SK-N-SH (cell line): ENCODE measurements at regions not wholly inside any gene's neighbourhood (a gene's known extent, or its start where the extent isn't known, plus 50 kb on each side); places are given as distances from the start of the nearest gene placed in this dataset.

ENCODE experiments used
- CTCF ChIA-PET: fragments of 300-600, 350-600 bp; formaldehyde crosslinking; extraction: SDS; loops from one replicate; lab custom pipeline; 2021; lab: Yijun Ruan, JAX
- POLR2A ChIA-PET: fragments of 350-600 bp; sonication (Branson Sonifier 250); formaldehyde crosslinking; extraction: SDS; loops from one replicate; lab custom pipeline; 2020; ENCODE audit warnings: antibody characterized with exemption, inconsistent platforms; lab: Yijun Ruan, JAX
- DNase-seq: peaks from one replicate; pipeline ENCODE4 v3.0.0; 2012
- H2AFZ ChIP-seq: fragments of 200-600 bp; sonication (generic); 2 replicates; pipeline ENCODE4 v1.8.1; 2016; ENCODE audit warnings: antibody characterized with exemption, mild to moderate bottlenecking, low read depth
- H3F3A ChIP-seq: fragments of 200-600 bp; sonication (generic); replicated peaks from 2 replicates; pipeline ENCODE3; 2016; ENCODE audit warnings: antibody characterized with exemption, mild to moderate bottlenecking; ENCODE audit not compliant: insufficient read depth
- H3K27ac ChIP-seq, 2 experiments: fragments of 200-500 bp in 1 of 2; fragments of 200-600 bp in 1 of 2; sonication (Bioruptor generic) in 1 of 2; sonication (generic), shearing (Covaris generic) in 1 of 2; 2 replicates each; pipeline versions ENCODE4 v1.5.1 to v1.6.1; 2014 to 2016; ENCODE audit warnings: low read depth in 2 of 2, inconsistent platforms in 1 of 2, low read length in 1 of 2, mild to moderate bottlenecking in 1 of 2, mixed read lengths in 1 of 2
- H3K27me3 ChIP-seq: fragments of 200-600 bp; sonication (generic), shearing (Covaris generic); 2 replicates; pipeline ENCODE4 v1.6.1; 2016; ENCODE audit warnings: mixed run types; ENCODE audit not compliant: insufficient read depth
- H3K36me3 ChIP-seq, 2 experiments: fragments of 200-500 bp in 1 of 2; fragments of 200-600 bp in 1 of 2; sonication (Bioruptor generic) in 1 of 2; sonication (generic) in 1 of 2; replicated peaks in 1 of 2; 2 replicates each; pipeline versions ENCODE3 to v1.5.1; 2014 to 2016; ENCODE audit warnings: low read length in 1 of 2, mild to moderate bottlenecking in 1 of 2; ENCODE audit not compliant: insufficient read depth in 2 of 2, control insufficient read depth in 1 of 2
- H3K4me1 ChIP-seq, 2 experiments: fragments of 200-500 bp in 1 of 2; fragments of 200-600 bp in 1 of 2; sonication (Bioruptor generic) in 1 of 2; sonication (generic), shearing (Covaris generic) in 1 of 2; 2 replicates each; pipeline versions ENCODE4 v1.5.1 to v1.6.1; 2014 to 2016; ENCODE audit warnings: low read depth in 1 of 2, low read length in 1 of 2, mixed run types in 1 of 2; ENCODE audit not compliant: insufficient read depth in 2 of 2, control insufficient read depth in 1 of 2
- H3K4me2 ChIP-seq: fragments of 200-600 bp; sonication (generic), shearing (Covaris generic); 2 replicates; pipeline ENCODE4 v1.6.1; 2017; ENCODE audit warnings: mixed run types
- H3K4me3 ChIP-seq, 2 experiments: fragments of 200-500 bp in 1 of 2; fragments of 200-600 bp in 1 of 2; sonication (Bioruptor generic) in 1 of 2; sonication (generic), shearing (Covaris generic) in 1 of 2; 2 replicates each; pipeline versions ENCODE4 v1.5.1 to v1.8.1; 2014 to 2016; ENCODE audit warnings: low read depth in 2 of 2, inconsistent platforms in 1 of 2, low read length in 1 of 2, mild to moderate bottlenecking in 1 of 2, mixed read lengths in 1 of 2, moderate library complexity in 1 of 2
- H3K79me2 ChIP-seq: fragments of 200-600 bp; sonication (generic); 2 replicates; pipeline ENCODE4 v1.8.1; 2017; ENCODE audit warnings: mild to moderate bottlenecking; ENCODE audit not compliant: insufficient read depth
- H3K9ac ChIP-seq: fragments of 200-600 bp; sonication (generic); 2 replicates; pipeline ENCODE4 v1.6.1; 2017; ENCODE audit warnings: mixed run types
- H3K9me2 ChIP-seq: fragments of 200-600 bp; sonication (generic); 2 replicates; pipeline ENCODE4 v1.6.1; 2017; ENCODE audit warnings: mixed run types
- H3K9me3 ChIP-seq: fragments of 200-600 bp; sonication (generic); 2 replicates; pipeline ENCODE4 v1.6.1; 2017; ENCODE audit warnings: mixed run types, mild to moderate bottlenecking, moderate library complexity
- H4K20me1 ChIP-seq: fragments of 200-600 bp; sonication (generic); 2 replicates; pipeline ENCODE4 v1.6.1; 2017; ENCODE audit warnings: mild to moderate bottlenecking, mixed run types; ENCODE audit not compliant: insufficient read depth
- CHD2 ChIP-seq: fragments of 150-350 bp; IDR thresholded peaks from 2 replicates; pipeline ENCODE4 v1.6.1; 2018; ENCODE audit warnings: low read length; ENCODE audit not compliant: partially characterized antibody
- ELF1 ChIP-seq: IDR thresholded peaks from 2 replicates; pipeline ENCODE4 v1.4.0; 2012
- GABPA ChIP-seq: IDR thresholded peaks from 2 replicates; pipeline ENCODE4 v1.4.0; 2012; ENCODE audit warnings: low read depth, mild to moderate bottlenecking
- IRF3 ChIP-seq: fragments of 150-350 bp; IDR thresholded peaks from 2 replicates; pipeline ENCODE4 v1.6.1; 2016; ENCODE audit warnings: mild to moderate bottlenecking, low read depth, low read length
- MXI1 ChIP-seq: IDR thresholded peaks from 2 replicates; pipeline ENCODE4 v1.6.1; 2012; ENCODE audit warnings: mild to moderate bottlenecking, low read depth, low read length, improper control_type of control experiment
- NFIC ChIP-seq: IDR thresholded peaks from 2 replicates; pipeline ENCODE4 v1.4.0; 2012; ENCODE audit warnings: borderline replicate concordance
- NRF1 ChIP-seq: IDR thresholded peaks from 2 replicates; pipeline ENCODE4 v1.6.1; 2012; ENCODE audit warnings: low read depth, mild to moderate bottlenecking, low read length
- PBX3 ChIP-seq: IDR thresholded peaks from 2 replicates; pipeline ENCODE4; 2012
- POLR2AphosphoS5 ChIP-seq: IDR thresholded peaks from 2 replicates; pipeline ENCODE4 v1.6.1; 2012; ENCODE audit warnings: low read depth, low read length
- SMC3 ChIP-seq: IDR thresholded peaks from 2 replicates; pipeline ENCODE4 v1.6.1; 2012; ENCODE audit warnings: low read depth, low read length, improper control_type of control experiment
- TEAD4 ChIP-seq: IDR thresholded peaks from 2 replicates; pipeline ENCODE4 v1.4.0; 2012; ENCODE audit warnings: mild to moderate bottlenecking, borderline replicate concordance; ENCODE audit not compliant: insufficient read depth
- USF2 ChIP-seq: fragments of 150-350 bp; IDR thresholded peaks from 2 replicates; pipeline ENCODE4 v1.6.1; 2017; ENCODE audit warnings: antibody characterized with exemption, low read length, low read depth, borderline replicate concordance
- YY1 ChIP-seq: IDR thresholded peaks from 2 replicates; pipeline ENCODE4 v1.4.0; 2012; ENCODE audit warnings: low read depth, mild to moderate bottlenecking
- WGBS: methylation state at CpG from one replicate; pipeline ENCODE4 v1.1.6; 2017; ENCODE audit warnings: low lambda C conversion rate; 5-methylcytosine and 5-hydroxymethylcytosine counted together

GRCh38 chr10:92757711-92758104 is 68.0 kb downstream of the HHEX start:
- Histone ChIP-seq H3K27ac (no peak overlapping the region), H3K27me3 (no peaks in the 10 kb centered on the region), H3K4me2 (no peak overlapping the region), H3K9me2 (no peaks in the 10 kb centered on the region), H3K9ac (no peak overlapping the region), H2AFZ (0 out of 2 replicates have a peak overlapping the region, but pooled peaks have one; percentile 33), H4K20me1 (no peaks in the 10 kb centered on the region), H3K79me2 (no peaks in the 10 kb centered on the region), H3K36me3 (no peaks in the 10 kb centered on the region), H3K9me3 (no peaks in the 10 kb centered on the region), H3F3A (no peaks in the 10 kb centered on the region), H3K4me1 (peaks cover 0 to 6% of the 10 kb centered on the region in 2 experiments; a peak in 1 of 4 replicates), H3K4me3 (no peak overlapping the region)
- ChIA-PET CTCF (no interaction called here), POLR2A (no interaction called here)
- no peak for DNase-seq
- WGBS: 84% methylated on average over 3 of the region's 3 CpGs
- TF ChIP-seq TEAD4 (no peak), CHD2 (no peak), NFIC (no peak), MXI1 (no peak), YY1 (no peak), PBX3 (no peak), POLR2AphosphoS5 (no peak), GABPA (no peak), USF2 (no peak), SMC3 (no peak), ELF1 (no peak)

- Histone ChIP-seq H3K9me3 (no peaks in the 10 kb centered on the region), H3K79me2 (no peaks in the 10 kb centered on the region), H3K4me2 (no peak overlapping the region), H3F3A (no peaks in the 10 kb centered on the region), H4K20me1 (no peaks in the 10 kb centered on the region), H3K4me3 (no peak overlapping the region), H3K9ac (no peak overlapping the region), H3K27ac (no peak overlapping the region), H3K9me2 (no peaks in the 10 kb centered on the region), H3K27me3 (no peaks in the 10 kb centered on the region), H3K4me1 (peaks cover 0 to 6% of the 10 kb centered on the region in 2 experiments; a peak in 1 of 4 replicates), H3K36me3 (no peaks in the 10 kb centered on the region), H2AFZ (no peak overlapping the region)
- ChIA-PET POLR2A (no interaction called here), CTCF (interaction anchor here (1.0 kb wide), 1 partner anchor 122 kb away, joined by 3 read pairs; no protein-coding TSS in a partner anchor)
- no peak for DNase-seq
- TF ChIP-seq ELF1 (no peak), CHD2 (no peak), NRF1 (no peak), IRF3 (no peak)
- WGBS: 56% methylated on average over 1 of the region's 1 CpG
These were observed 68.8 kb downstream of the HHEX start for GRCh38 chr10:92758594-92758993.
